NB4 (cell line): ENCODE measurements at regions not wholly inside any gene's neighbourhood (a gene's known extent, or its start where the extent isn't known, plus 50 kb on each side); places are given as distances from the start of the nearest gene placed in this dataset.

Experiments used
- DNase-seq: peaks from one replicate; pipeline ENCODE4 v3.0.0; 2010; ENCODE audit warnings: low read depth
- H3K4me3 ChIP-seq: one replicate; pipeline ENCODE4 v1.5.1; 2011; ENCODE audit warnings: mild to moderate bottlenecking, low read depth, low read length, moderate library complexity
- MYC ChIP-seq: IDR thresholded peaks from 2 replicates; pipeline ENCODE4 v1.6.1; 2011; ENCODE audit warnings: low read depth, low read length
- POLR2A ChIP-seq: IDR thresholded peaks from 2 replicates; pipeline ENCODE4 v1.6.1; 2011; ENCODE audit warnings: mild to moderate bottlenecking; ENCODE audit not compliant: insufficient read length; ENCODE audit errors: extremely low read depth
- TF ChIP-seq, protein P1 (sequence below): IDR thresholded peaks from 2 replicates; pipeline ENCODE4 v1.6.1; 2011; ENCODE audit warnings: low read depth, low read length
- TF ChIP-seq, protein P2 (sequence below): IDR thresholded peaks from one replicate; pipeline ENCODE4 v1.5.1; 2012; ENCODE audit warnings: low read depth, low read length

DNA sequence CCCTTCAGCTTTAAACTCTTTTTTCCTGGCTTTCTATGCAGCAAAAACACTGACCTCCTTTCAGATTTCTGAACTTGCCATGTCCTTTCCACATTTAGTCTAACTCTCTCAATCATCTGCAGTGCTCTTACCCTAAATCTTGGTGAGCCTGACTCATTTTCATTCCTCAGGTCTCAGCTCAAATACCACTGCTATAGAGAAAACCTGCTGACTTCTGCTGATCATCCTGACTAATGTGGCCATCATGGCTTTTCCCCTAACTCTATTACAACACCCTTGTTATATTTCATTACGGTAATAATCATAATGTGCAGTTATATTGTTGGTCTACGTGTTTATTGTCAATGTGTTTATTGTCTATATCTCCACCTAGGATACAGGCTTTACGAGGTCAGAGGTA lies 207.3 kb upstream of the OR4E1 start:
- no peak for DNase-seq
- no peak overlapping the region for H3K4me3 ChIP-seq
- TF ChIP-seq, protein P1, sequence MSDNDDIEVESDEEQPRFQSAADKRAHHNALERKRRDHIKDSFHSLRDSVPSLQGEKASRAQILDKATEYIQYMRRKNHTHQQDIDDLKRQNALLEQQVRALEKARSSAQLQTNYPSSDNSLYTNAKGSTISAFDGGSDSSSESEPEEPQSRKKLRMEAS: no peak
- TF ChIP-seq POLR2A: no peak
- TF ChIP-seq MYC: no peak
- TF ChIP-seq, protein P2, sequence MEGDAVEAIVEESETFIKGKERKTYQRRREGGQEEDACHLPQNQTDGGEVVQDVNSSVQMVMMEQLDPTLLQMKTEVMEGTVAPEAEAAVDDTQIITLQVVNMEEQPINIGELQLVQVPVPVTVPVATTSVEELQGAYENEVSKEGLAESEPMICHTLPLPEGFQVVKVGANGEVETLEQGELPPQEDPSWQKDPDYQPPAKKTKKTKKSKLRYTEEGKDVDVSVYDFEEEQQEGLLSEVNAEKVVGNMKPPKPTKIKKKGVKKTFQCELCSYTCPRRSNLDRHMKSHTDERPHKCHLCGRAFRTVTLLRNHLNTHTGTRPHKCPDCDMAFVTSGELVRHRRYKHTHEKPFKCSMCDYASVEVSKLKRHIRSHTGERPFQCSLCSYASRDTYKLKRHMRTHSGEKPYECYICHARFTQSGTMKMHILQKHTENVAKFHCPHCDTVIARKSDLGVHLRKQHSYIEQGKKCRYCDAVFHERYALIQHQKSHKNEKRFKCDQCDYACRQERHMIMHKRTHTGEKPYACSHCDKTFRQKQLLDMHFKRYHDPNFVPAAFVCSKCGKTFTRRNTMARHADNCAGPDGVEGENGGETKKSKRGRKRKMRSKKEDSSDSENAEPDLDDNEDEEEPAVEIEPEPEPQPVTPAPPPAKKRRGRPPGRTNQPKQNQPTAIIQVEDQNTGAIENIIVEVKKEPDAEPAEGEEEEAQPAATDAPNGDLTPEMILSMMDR: no peak

DNA sequence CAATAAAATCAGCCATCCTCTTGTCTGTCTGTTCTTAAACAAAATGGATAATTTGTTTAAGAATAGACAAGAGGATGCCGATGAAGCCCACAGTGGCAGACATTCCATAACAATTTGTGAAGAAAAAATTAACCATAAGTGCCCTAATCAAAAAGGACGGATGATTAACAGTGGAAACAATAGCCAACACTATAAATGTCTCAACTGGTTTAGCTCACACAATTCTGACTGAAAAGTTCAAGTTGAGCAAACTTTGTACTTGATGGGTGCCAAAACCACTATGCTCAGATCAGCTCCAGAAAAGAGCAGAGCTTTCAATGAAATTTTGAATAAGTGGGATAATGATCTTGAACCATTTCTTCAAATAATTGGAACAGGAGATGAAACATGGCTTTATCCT lies 202.2 kb upstream of the OR4E1 start:
- TF ChIP-seq POLR2A (no peak), MYC (no peak)
- TF ChIP-seq, protein P1: no peak
- TF ChIP-seq, protein P2: no peak
- H3K4me3 ChIP-seq: no peak overlapping the region
- no peak for DNase-seq

DNA sequence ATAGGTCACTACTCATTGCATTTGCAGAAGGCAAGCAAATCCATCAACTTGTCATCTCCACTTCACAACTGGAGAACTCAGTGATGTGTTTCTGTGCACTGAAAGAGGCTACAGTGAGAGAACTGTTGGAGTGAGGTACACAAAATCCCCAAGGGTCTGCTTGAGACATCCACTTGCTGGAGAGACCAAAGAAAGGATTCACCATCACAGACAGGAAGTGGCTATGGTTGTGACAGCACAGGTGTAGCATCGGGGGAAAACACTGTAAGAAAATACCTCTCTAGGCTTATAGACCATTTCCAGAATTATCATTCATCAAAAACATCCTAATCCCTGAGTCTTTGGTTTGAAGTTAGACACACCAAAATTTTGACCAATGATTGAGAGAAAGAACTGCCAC lies 201.3 kb upstream of the OR4E1 start:
- TF ChIP-seq, protein P1: no peak
- TF ChIP-seq POLR2A (no peak), MYC (no peak)
- TF ChIP-seq, protein P2: no peak
- no peak overlapping the region for H3K4me3 ChIP-seq
- DNase-seq: no peak

DNA sequence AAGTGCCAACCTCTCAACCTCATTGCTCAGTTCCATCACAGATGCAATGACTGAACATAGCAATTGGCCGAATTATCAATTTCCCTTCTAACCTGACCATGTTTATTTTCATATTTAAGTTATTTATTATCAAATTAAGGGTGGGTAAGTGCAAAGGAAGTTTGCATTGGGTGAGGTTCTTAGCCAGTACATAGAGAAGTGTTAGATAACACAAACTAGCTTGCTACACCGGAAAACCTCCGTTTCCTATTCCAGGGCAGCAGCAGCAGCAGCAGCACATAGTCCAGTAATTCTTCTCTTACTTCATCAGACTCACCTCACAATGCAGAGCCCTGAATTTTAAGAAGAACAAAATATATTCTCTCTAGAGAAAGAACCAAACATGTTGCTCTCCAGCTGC lies 200.5 kb upstream of the OR4E1 start:
- TF ChIP-seq MYC (no peak), POLR2A (no peak)
- TF ChIP-seq, protein P2: no peak
- TF ChIP-seq, protein P1: no peak
- no peak overlapping the region for H3K4me3 ChIP-seq
- DNase-seq: no peak

DNA sequence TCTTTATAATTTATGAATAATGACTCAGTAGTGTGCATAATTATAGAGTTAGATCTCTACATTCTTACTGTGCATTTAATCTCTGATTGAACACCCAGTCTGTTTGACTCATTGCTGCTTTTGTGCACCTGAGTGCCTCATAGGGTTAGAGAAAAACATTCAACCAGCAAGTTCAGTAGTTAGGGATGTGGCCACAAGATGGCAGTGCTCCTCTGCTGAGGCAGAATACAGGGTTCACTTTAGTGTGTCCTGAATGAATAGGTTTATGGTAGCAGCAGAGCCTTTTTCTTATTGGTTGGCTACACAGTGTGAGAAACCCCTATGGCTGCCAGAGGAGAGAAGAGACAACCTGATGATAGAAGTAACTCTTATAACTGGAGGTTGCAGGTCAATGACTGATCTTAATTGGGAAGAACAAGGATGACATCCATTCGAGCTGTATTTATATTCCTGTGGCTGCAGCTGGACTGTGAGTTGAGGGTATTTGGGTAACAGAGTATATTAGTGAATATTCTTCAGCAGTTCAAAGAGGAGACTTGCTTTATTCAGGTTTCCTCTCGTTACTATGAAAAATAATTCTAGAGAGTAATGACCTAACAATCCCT lies 194.9 kb upstream of the OR4E1 start:
- peak; percentile 54 for DNase-seq
- no peak overlapping the region for H3K4me3 ChIP-seq
- no peak for TF ChIP-seq MYC
- TF ChIP-seq, protein P2: peak; percentile 84

DNA sequence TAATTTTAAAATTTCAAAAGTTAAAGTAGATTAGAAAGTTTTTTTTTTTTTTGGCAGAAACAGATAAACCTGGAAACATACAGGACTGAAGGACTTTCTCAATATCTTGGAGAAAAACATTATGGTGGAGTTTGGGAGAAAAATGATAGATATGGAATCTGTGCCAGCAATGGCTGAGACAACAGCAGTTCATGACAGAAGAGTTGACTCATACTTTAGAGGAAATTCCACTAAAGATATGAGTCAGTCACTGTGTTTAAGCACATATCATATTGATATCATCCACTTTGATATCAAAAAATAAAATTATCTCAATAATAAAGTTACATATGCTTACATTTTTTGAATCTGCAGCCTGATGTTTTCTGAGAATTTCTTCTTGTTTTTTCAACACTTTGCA lies 193.9 kb upstream of the OR4E1 start:
- TF ChIP-seq, protein P2: no peak
- TF ChIP-seq, protein P1: no peak
- TF ChIP-seq MYC: no peak
- TF ChIP-seq POLR2A: no peak
- DNase-seq: no peak

More for the DNA sequence above, 193.9 kb upstream of the OR4E1 start:
- H3K4me3 ChIP-seq: no peak overlapping the region
